ENCODE measurements at regions not wholly inside any gene's neighbourhood (a gene's known extent, or its start where the extent isn't known, plus 50 kb on each side); places are given as distances from the start of the nearest gene placed in this dataset.
A peak's percentile ranks its signal among the peaks of the same experiment; 100 is the strongest.

GRCh38 chr7:80082213-80082612 is 52.4 kb upstream of the GNAI1 start:
- ATAC-seq (replicated peaks in 1 of 2), result no peak
- DNase-seq, result no peak
- Mint-ChIP-seq H3K4me1 (ENCODE audit: low read depth) (peaks cover 17% of the 10 kb centered on the region), H3K9me3 (no peaks in the 10 kb centered on the region), H3K36me3 (ENCODE audit: insufficient read depth in 2 of 2) (no peaks in the 10 kb centered on the region), H3K4me3 (no peak overlapping the region), H3K27me3 (ENCODE audit: low read depth) (no peaks in the 10 kb centered on the region), H3K27ac (no peak overlapping the region)

DNA sequence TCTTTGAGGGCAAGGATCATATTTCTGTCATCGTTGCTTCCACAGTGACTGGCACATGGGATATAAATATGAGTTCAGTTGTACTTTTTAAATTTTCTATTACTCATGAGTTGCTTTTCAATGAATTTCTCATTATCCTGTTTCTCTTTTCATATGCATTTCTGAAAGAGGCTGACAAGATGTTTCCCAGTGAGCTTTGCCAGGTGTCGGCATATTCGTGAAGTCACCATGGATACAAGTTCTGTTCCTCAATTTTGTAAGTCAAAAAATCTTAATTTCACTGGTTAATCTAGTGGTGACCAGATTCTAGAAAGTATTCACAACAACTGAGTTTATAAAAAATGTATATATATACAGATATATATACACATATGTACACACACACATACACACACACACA is 55.7 kb upstream of the GNAI1 start:
- peaks cover 3% of the 10 kb centered on the region in 2 donors for H3K9me3 Mint-ChIP-seq
- H3K4me3 Mint-ChIP-seq, result peak overlapping the region; percentile 64 to 71
- ATAC-seq (replicated peaks in 1 of 2), result no peak
- DNase-seq, result no peak
- H3K27me3 Mint-ChIP-seq (ENCODE audit: low read depth), result no peaks in the 10 kb centered on the region
- no peaks in the 10 kb centered on the region for H3K36me3 Mint-ChIP-seq (ENCODE audit: insufficient read depth in 2 of 2)
- H3K4me1 Mint-ChIP-seq (ENCODE audit: low read depth), result peaks cover 17% of the 10 kb centered on the region
- H3K27ac Mint-ChIP-seq, result no peak overlapping the region

DNA sequence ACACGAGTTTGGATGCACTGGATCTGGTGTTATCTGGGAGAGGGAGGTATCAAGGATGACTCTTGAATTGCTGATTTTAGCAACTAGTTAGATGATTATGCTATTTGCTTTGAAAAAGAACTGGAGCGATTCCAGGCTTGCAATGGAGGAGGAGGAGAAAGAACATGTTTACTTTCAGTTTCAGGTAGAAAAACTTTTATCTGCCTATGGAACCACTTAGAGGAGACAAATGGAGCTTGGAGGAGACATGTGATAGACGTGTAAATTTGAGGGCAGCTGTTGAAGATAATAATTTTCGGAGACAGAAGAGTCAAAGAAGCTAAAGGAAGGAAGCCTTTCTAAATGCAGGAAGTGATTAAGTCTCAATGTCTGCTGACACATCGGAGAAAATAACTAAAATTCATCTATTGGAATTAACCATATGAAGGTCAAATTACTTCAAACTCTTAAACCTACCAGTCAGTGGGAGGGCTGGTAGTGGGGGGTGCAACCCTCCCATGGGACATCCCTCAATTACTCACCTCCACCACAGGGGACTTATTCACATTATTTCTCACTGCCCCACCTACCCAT is 56.4 kb upstream of the GNAI1 start:
- peaks cover 3% of the 10 kb centered on the region in 2 donors for H3K9me3 Mint-ChIP-seq
- peak overlapping the region; percentile 3 for H3K27ac Mint-ChIP-seq
- no peaks in the 10 kb centered on the region for H3K27me3 Mint-ChIP-seq (ENCODE audit: low read depth)
- H3K36me3 Mint-ChIP-seq (ENCODE audit: insufficient read depth in 2 of 2), result no peaks in the 10 kb centered on the region
- H3K4me3 Mint-ChIP-seq, result peak overlapping the region; percentile 64 to 71
- H3K4me1 Mint-ChIP-seq (ENCODE audit: low read depth), result peaks cover 17% of the 10 kb centered on the region
- DNase-seq (peak in 1 of 2 donors; percentile 30), ATAC-seq (replicated peaks in 1 of 2) (peak; percentile 67 to 79)

DNA sequence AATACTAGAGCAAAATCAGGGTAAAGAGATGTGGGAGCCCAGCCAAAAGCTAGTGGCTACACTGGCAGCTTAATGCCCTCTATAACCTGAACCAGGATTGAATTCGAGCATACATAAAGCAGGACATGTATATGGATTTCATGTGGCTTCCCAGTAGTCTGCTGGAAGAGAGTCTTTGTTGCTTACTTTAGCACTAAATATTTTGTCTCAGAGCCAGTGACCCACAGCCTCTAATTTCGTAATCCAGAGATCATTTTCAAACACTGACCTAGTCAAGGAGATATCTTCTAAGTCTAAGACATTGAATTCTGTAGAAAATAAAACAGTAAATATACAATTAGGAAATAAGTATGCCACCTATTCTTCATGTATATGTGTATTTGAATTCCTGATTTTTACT is 64.2 kb upstream of the GNAI1 start:
- ATAC-seq (replicated peaks in 1 of 2) (no peak), DNase-seq (no peak)
- H3K9me3 Mint-ChIP-seq, result peaks cover 4 to 5% of the 10 kb centered on the region in 2 donors
- no peaks in the 10 kb centered on the region for H3K27me3 Mint-ChIP-seq (ENCODE audit: low read depth)
- H3K4me1 Mint-ChIP-seq (ENCODE audit: low read depth), result no peaks in the 10 kb centered on the region
- H3K27ac Mint-ChIP-seq, result no peak overlapping the region
- no peak overlapping the region for H3K4me3 Mint-ChIP-seq
- peaks cover 0 to 7% of the 10 kb centered on the region in 2 donors for H3K36me3 Mint-ChIP-seq (ENCODE audit: insufficient read depth in 2 of 2)

DNA sequence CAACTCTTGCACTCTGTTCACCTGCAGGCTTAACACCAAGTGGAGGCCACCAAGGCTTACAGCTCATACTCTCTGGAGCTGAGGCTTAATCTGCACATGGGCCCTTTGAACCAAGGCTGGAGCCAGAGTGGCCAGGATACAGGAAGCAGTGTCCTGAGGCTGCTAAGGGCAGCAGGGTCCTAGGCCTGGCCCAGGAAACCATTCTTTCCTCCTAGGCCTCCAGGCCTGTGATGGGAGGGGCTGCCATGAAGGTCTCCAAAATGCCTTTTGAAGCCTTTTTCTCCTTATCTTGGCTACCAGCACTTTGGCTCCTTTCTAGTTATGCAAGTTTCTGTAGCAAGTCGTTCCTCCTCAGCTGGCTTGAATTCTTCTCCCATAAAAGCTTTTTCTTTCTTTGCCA is 68.0 kb upstream of the GNAI1 start:
- ATAC-seq (replicated peaks in 1 of 2) (no peak), DNase-seq (no peak)
- Mint-ChIP-seq H3K4me1 (ENCODE audit: low read depth) (no peaks in the 10 kb centered on the region), H3K27ac (no peak overlapping the region), H3K27me3 (ENCODE audit: low read depth) (no peaks in the 10 kb centered on the region), H3K9me3 (peaks cover 3 to 5% of the 10 kb centered on the region in 2 donors), H3K4me3 (no peak overlapping the region), H3K36me3 (ENCODE audit: insufficient read depth in 2 of 2) (peaks cover 2 to 7% of the 10 kb centered on the region in 2 donors)

DNA sequence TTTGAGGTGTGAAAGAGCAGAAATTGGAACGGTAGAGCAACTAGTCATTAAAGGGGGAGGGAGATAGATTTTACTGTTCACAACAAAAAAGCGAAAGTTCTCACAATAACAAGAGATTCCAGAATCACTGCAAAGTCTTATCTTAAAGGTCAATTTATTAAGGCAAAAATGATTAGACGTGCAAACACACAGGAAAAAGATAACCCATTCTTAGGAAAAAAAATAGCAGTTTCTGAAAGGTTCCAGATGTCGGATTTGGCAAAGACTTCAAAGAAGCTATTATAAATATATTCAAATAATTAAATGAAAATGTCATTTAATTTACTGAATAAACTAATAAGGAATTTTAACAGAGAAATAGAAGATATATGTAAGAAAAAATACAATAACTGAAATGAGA is 70.8 kb upstream of the GNAI1 start:
- H3K27me3 Mint-ChIP-seq (ENCODE audit: low read depth), result peaks cover 6% of the 10 kb centered on the region
- no peak overlapping the region for H3K4me3 Mint-ChIP-seq
- no peak overlapping the region for H3K27ac Mint-ChIP-seq
- DNase-seq, result no peak
- H3K4me1 Mint-ChIP-seq (ENCODE audit: low read depth), result no peaks in the 10 kb centered on the region
- H3K36me3 Mint-ChIP-seq (ENCODE audit: insufficient read depth in 2 of 2), result peaks cover 2 to 7% of the 10 kb centered on the region in 2 donors
- no peak for ATAC-seq (replicated peaks in 1 of 2)
- H3K9me3 Mint-ChIP-seq, result peaks cover 3 to 5% of the 10 kb centered on the region in 2 donors

GRCh38 chr7:80060218-80060806 is 74.3 kb upstream of the GNAI1 start:
- ATAC-seq (replicated peaks in 1 of 2), result no peak
- Mint-ChIP-seq H3K9me3 (peaks cover under 1 to 3% of the 10 kb centered on the region in 2 donors), H3K4me1 (ENCODE audit: low read depth) (no peaks in the 10 kb centered on the region), H3K27ac (no peak overlapping the region), H3K4me3 (no peak overlapping the region), H3K36me3 (ENCODE audit: insufficient read depth in 2 of 2) (peaks cover 0 to 2% of the 10 kb centered on the region in 2 donors), H3K27me3 (ENCODE audit: low read depth) (peaks cover 8% of the 10 kb centered on the region)
- DNase-seq, result no peak

GRCh38 chr7:80057488-80057887 is 77.1 kb upstream of the GNAI1 start:
- H3K4me1 Mint-ChIP-seq (ENCODE audit: low read depth), result no peaks in the 10 kb centered on the region
- H3K27me3 Mint-ChIP-seq (ENCODE audit: low read depth), result peaks cover 8% of the 10 kb centered on the region
- H3K36me3 Mint-ChIP-seq (ENCODE audit: insufficient read depth in 2 of 2), result peaks cover 0 to 2% of the 10 kb centered on the region in 2 donors
- H3K27ac Mint-ChIP-seq, result no peak overlapping the region
- DNase-seq, result no peak
- peaks cover 0 to 2% of the 10 kb centered on the region in 2 donors for H3K9me3 Mint-ChIP-seq
- H3K4me3 Mint-ChIP-seq, result no peak overlapping the region
- ATAC-seq (replicated peaks in 1 of 2), result peak; percentile 44 to 74

- DNase-seq, result no peak
- ATAC-seq (replicated peaks in 1 of 2), result no peak
- H3K27ac Mint-ChIP-seq, result no peak overlapping the region
- no peak overlapping the region for H3K4me3 Mint-ChIP-seq
- no peaks in the 10 kb centered on the region for H3K4me1 Mint-ChIP-seq (ENCODE audit: low read depth)
- H3K9me3 Mint-ChIP-seq, result no peaks in the 10 kb centered on the region
- no peaks in the 10 kb centered on the region for H3K36me3 Mint-ChIP-seq (ENCODE audit: insufficient read depth in 2 of 2)
- peaks cover 7% of the 10 kb centered on the region for H3K27me3 Mint-ChIP-seq (ENCODE audit: low read depth)
These were observed 80.3 kb upstream of the GNAI1 start for GRCh38 chr7:80054356-80054755.

DNA sequence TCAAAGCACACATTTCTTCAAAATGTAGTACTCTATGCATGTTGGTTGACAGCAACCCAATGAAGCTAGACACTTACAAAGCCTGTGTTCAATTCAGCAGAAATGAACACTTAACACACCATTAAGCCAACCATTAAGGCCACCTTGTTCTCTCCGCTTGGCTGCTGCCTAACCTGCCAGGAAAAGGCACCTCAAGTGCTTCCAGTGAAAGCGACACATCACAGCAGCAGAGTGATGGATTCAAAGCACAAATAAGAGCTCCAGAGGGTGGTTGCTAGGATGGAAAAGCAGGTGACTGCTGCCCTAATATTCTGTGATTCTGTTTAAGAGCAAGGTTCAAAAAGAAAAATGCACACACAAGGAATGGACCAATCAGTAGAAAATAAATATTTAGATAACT is 81.5 kb upstream of the GNAI1 start:
- Mint-ChIP-seq H3K27me3 (ENCODE audit: low read depth) (no peaks in the 10 kb centered on the region), H3K27ac (no peak overlapping the region), H3K4me1 (ENCODE audit: low read depth) (no peaks in the 10 kb centered on the region), H3K9me3 (no peaks in the 10 kb centered on the region), H3K4me3 (no peak overlapping the region), H3K36me3 (ENCODE audit: insufficient read depth in 2 of 2) (no peaks in the 10 kb centered on the region)
- no peak for DNase-seq
- no peak for ATAC-seq (replicated peaks in 1 of 2)

GRCh38 chr7:80047856-80048459 is 86.7 kb upstream of the GNAI1 start:
- Mint-ChIP-seq H3K4me1 (ENCODE audit: low read depth) (no peaks in the 10 kb centered on the region), H3K4me3 (no peak overlapping the region), H3K9me3 (peaks cover 8 to 10% of the 10 kb centered on the region in 2 donors), H3K27me3 (ENCODE audit: low read depth) (peaks cover 5% of the 10 kb centered on the region), H3K36me3 (ENCODE audit: insufficient read depth in 2 of 2) (peaks cover 2 to 5% of the 10 kb centered on the region in 2 donors), H3K27ac (no peak overlapping the region)
- DNase-seq (no peak), ATAC-seq (replicated peaks in 1 of 2) (no peak)

- ATAC-seq (replicated peaks in 1 of 2), result no peak
- H3K9me3 Mint-ChIP-seq, result peaks cover 8 to 10% of the 10 kb centered on the region in 2 donors
- peaks cover 5% of the 10 kb centered on the region for H3K27me3 Mint-ChIP-seq (ENCODE audit: low read depth)
- no peak for DNase-seq
- no peak overlapping the region for H3K27ac Mint-ChIP-seq
- peaks cover 2 to 5% of the 10 kb centered on the region in 2 donors for H3K36me3 Mint-ChIP-seq (ENCODE audit: insufficient read depth in 2 of 2)
- no peaks in the 10 kb centered on the region for H3K4me1 Mint-ChIP-seq (ENCODE audit: low read depth)
- no peak overlapping the region for H3K4me3 Mint-ChIP-seq
These were observed 87.6 kb upstream of the GNAI1 start for GRCh38 chr7:80047032-80047431.

GRCh38 chr7:80044796-80045195 is 89.8 kb upstream of the GNAI1 start:
- peaks cover 5% of the 10 kb centered on the region for H3K27me3 Mint-ChIP-seq (ENCODE audit: low read depth)
- no peaks in the 10 kb centered on the region for H3K4me1 Mint-ChIP-seq (ENCODE audit: low read depth)
- H3K27ac Mint-ChIP-seq, result no peak overlapping the region
- no peak for DNase-seq
- no peak for ATAC-seq (replicated peaks in 1 of 2)
- H3K9me3 Mint-ChIP-seq, result peaks cover 10 to 11% of the 10 kb centered on the region in 2 donors
- H3K36me3 Mint-ChIP-seq (ENCODE audit: insufficient read depth in 2 of 2), result peaks cover 2 to 5% of the 10 kb centered on the region in 2 donors
- H3K4me3 Mint-ChIP-seq, result no peak overlapping the region

All from activated T-cell treated with anti-CD3 and anti-CD28 coated beads, Interleukin-2, amount 50 U/mL, for 72 hours (primary cell).